ENCODE measurements at regions not wholly inside any gene's neighbourhood (a gene's known extent, or its start where the extent isn't known, plus 50 kb on each side); places are given as distances from the start of the nearest gene placed in this dataset.

- no peaks in the 10 kb centered on the region for H3K27me3 ChIP-seq
- no peak for TF ChIP-seq CTCF (IDR thresholded peaks at IDR 0.05)
- DNase-seq, result no peak
- H3K9me3 ChIP-seq, result no peaks in the 10 kb centered on the region
- no peak overlapping the region for H3K4me3 ChIP-seq
- intact Hi-C loops (cut with DNase I; ENCODE audit: low total_unique reads), result no loop called here
- no peaks in the 10 kb centered on the region for H3K4me1 ChIP-seq
- H3K36me3 ChIP-seq, result no peaks in the 10 kb centered on the region
- no peak overlapping the region for H3K27ac ChIP-seq
Observed at GRCh38 chr7:124597509-124597908, 168.1 kb downstream of the GPR37 start.

- TF ChIP-seq CTCF (IDR thresholded peaks at IDR 0.05), result no peak
- H3K36me3 ChIP-seq, result no peaks in the 10 kb centered on the region
- H3K9me3 ChIP-seq, result no peaks in the 10 kb centered on the region
- no peaks in the 10 kb centered on the region for H3K27me3 ChIP-seq
- no peak overlapping the region for H3K27ac ChIP-seq
- DNase-seq, result no peak
- H3K4me3 ChIP-seq, result no peak overlapping the region
- intact Hi-C loops (cut with DNase I; ENCODE audit: low total_unique reads), result no loop called here
- H3K4me1 ChIP-seq, result no peaks in the 10 kb centered on the region
Observed at GRCh38 chr7:124596881-124597280, 168.7 kb downstream of the GPR37 start.

- intact Hi-C loops (cut with DNase I; ENCODE audit: low total_unique reads), result no loop called here
- no peak for TF ChIP-seq CTCF (IDR thresholded peaks at IDR 0.05)
- no peaks in the 10 kb centered on the region for H3K4me1 ChIP-seq
- no peaks in the 10 kb centered on the region for H3K9me3 ChIP-seq
- no peak for DNase-seq
- no peak overlapping the region for H3K27ac ChIP-seq
- H3K4me3 ChIP-seq, result no peak overlapping the region
- no peaks in the 10 kb centered on the region for H3K27me3 ChIP-seq
- no peaks in the 10 kb centered on the region for H3K36me3 ChIP-seq
Observed at GRCh38 chr7:124590814-124591213, 174.8 kb downstream of the GPR37 start.

- no peaks in the 10 kb centered on the region for H3K9me3 ChIP-seq
- no peak for TF ChIP-seq CTCF (IDR thresholded peaks at IDR 0.05)
- no peak overlapping the region for H3K4me3 ChIP-seq
- no peak for DNase-seq
- H3K27ac ChIP-seq, result no peak overlapping the region
- no peaks in the 10 kb centered on the region for H3K27me3 ChIP-seq
- no peaks in the 10 kb centered on the region for H3K36me3 ChIP-seq
- intact Hi-C loops (cut with DNase I; ENCODE audit: low total_unique reads), result no loop called here
- H3K4me1 ChIP-seq, result no peaks in the 10 kb centered on the region
Observed at GRCh38 chr7:124577256-124577655, 188.3 kb downstream of the GPR37 start.

GRCh38 chr7:124575176-124575575 lies 190.4 kb downstream of the GPR37 start:
- no peaks in the 10 kb centered on the region for H3K9me3 ChIP-seq
- H3K4me3 ChIP-seq, result no peak overlapping the region
- H3K36me3 ChIP-seq, result no peaks in the 10 kb centered on the region
- no peak for TF ChIP-seq CTCF (IDR thresholded peaks at IDR 0.05)
- H3K27ac ChIP-seq, result no peak overlapping the region
- no peaks in the 10 kb centered on the region for H3K27me3 ChIP-seq
- DNase-seq, result no peak
- no peaks in the 10 kb centered on the region for H3K4me1 ChIP-seq
- intact Hi-C loops (cut with DNase I; ENCODE audit: low total_unique reads), result no loop called here

- no peak for TF ChIP-seq CTCF (IDR thresholded peaks at IDR 0.05)
- Histone ChIP-seq H3K9me3 (no peaks in the 10 kb centered on the region), H3K27ac (no peak overlapping the region), H3K4me1 (no peaks in the 10 kb centered on the region), H3K4me3 (no peak overlapping the region), H3K36me3 (no peaks in the 10 kb centered on the region), H3K27me3 (no peaks in the 10 kb centered on the region)
- no peak for DNase-seq
- intact Hi-C loops (cut with DNase I; ENCODE audit: low total_unique reads), result no loop called here
Observed at GRCh38 chr7:124570558-124570957, 195.0 kb downstream of the GPR37 start.
